WTC11 (cell line): ENCODE measurements at regions not wholly inside any gene's neighbourhood (a gene's known extent, or its start where the extent isn't known, plus 50 kb on each side); places are given as distances from the start of the nearest gene placed in this dataset.

Experiments
- ATAC-seq: fragments of 200-7000 bp; cut with Tn5 transposase; 2 replicates; pipeline ENCODE4 v1.10.0; 2021; ENCODE audit warnings: mild to moderate bottlenecking, moderate library complexity
- CTCF ChIA-PET: fragments of 300-600 bp; sonication (Branson Sonifier 250); formaldehyde crosslinking; loops from one replicate; lab custom pipeline; 2021; ENCODE audit warnings: antibody characterized with exemption; lab: Charles Lee
- POLR2A ChIA-PET: fragments of 350-600 bp; sonication (Branson Sonifier 250); formaldehyde crosslinking; loops from one replicate; lab custom pipeline; 2021; ENCODE audit warnings: antibody characterized with exemption; lab: Charles Lee
- DNase-seq: peaks from one replicate; pipeline ENCODE4 v3.0.0; 2021; ENCODE audit warnings: low spot score
- H3K27ac Mint-ChIP-seq: 2 replicates; pipeline ENCODE4 v1.8.0; 2021; ENCODE audit warnings: mixed read lengths
- H3K27me3 Mint-ChIP-seq: 2 replicates; pipeline ENCODE4 v1.8.0; 2021; ENCODE audit warnings: low read depth, mild to moderate bottlenecking, moderate library complexity, mixed read lengths
- H3K36me3 Mint-ChIP-seq: 2 replicates; pipeline ENCODE4 v1.8.0; 2021; ENCODE audit warnings: mixed read lengths
- H3K4me1 Mint-ChIP-seq: 2 replicates; pipeline ENCODE4 v1.8.0; 2022; ENCODE audit warnings: mixed read lengths
- H3K4me3 Mint-ChIP-seq: 2 replicates; pipeline ENCODE4 v1.8.0; 2021; ENCODE audit warnings: mild to moderate bottlenecking, moderate library complexity, mixed read lengths
- H3K9me3 Mint-ChIP-seq: 2 replicates; pipeline ENCODE4 v1.8.0; 2021; ENCODE audit warnings: mixed read lengths
- ARID4B ChIP-seq: sonication (generic); formaldehyde crosslinking; IDR thresholded peaks from 2 replicates; pipeline ENCODE4 v1.8.0; 2023; ENCODE audit warnings: missing genetic modification reagents, mild to moderate bottlenecking, borderline replicate concordance
- ATF3 ChIP-seq: sonication (generic); formaldehyde crosslinking; conservative IDR thresholded peaks from 2 replicates; pipeline ENCODE4 v1.8.1; 2022; ENCODE audit warnings: mild to moderate bottlenecking, missing genetic modification reagents
- CBFB ChIP-seq: sonication (generic); formaldehyde crosslinking; IDR thresholded peaks from 2 replicates; pipeline ENCODE4 v1.8.1; 2022; ENCODE audit warnings: mild to moderate bottlenecking, low read depth, missing genetic modification reagents
- CREB1 ChIP-seq: sonication (generic); formaldehyde crosslinking; IDR thresholded peaks from 2 replicates; pipeline ENCODE4 v1.8.0; 2023; ENCODE audit warnings: mild to moderate bottlenecking, missing genetic modification reagents
- E2F1 ChIP-seq: sonication (generic); formaldehyde crosslinking; IDR thresholded peaks from 2 replicates; pipeline ENCODE4 v1.8.0; 2022; ENCODE audit warnings: mild to moderate bottlenecking, missing genetic modification reagents
- E2F4 ChIP-seq: sonication (generic); formaldehyde crosslinking; IDR thresholded peaks from 2 replicates; pipeline ENCODE4 v1.8.1; 2022; ENCODE audit warnings: low read depth, mild to moderate bottlenecking, moderate library complexity, missing genetic modification reagents, borderline replicate concordance
- HMGA2 ChIP-seq: fragments of 250-450 bp; sonication (Bioruptor Pico); IDR thresholded peaks from 2 replicates; pipeline ENCODE4 v1.4.0; 2021; ENCODE audit warnings: mild to moderate bottlenecking, moderate library complexity
- JAZF1 ChIP-seq: fragments of 250-450 bp; sonication (Bioruptor Pico); IDR thresholded peaks from 2 replicates; pipeline ENCODE4 v1.9.0; 2021; ENCODE audit warnings: moderate library complexity, mild to moderate bottlenecking, inconsistent platforms
- KAT7 ChIP-seq: sonication (generic); formaldehyde crosslinking; IDR thresholded peaks from 2 replicates; pipeline ENCODE4 v1.8.1; 2023; ENCODE audit warnings: missing genetic modification reagents, mild to moderate bottlenecking, borderline replicate concordance
- OVOL2 ChIP-seq: fragments of 250-450 bp; sonication (Bioruptor Pico); IDR thresholded peaks from 2 replicates; pipeline ENCODE4 v1.9.0; 2021; ENCODE audit warnings: mild to moderate bottlenecking, borderline replicate concordance
- PRDM15 ChIP-seq: sonication (generic); formaldehyde crosslinking; IDR thresholded peaks from 2 replicates; pipeline ENCODE4 v1.8.0; 2022; ENCODE audit warnings: missing genetic modification reagents
- RORB ChIP-seq: fragments of 250-450 bp; sonication (Bioruptor Pico); IDR thresholded peaks from 2 replicates; pipeline ENCODE4 v1.9.0; 2021; ENCODE audit warnings: mild to moderate bottlenecking
- USF1 ChIP-seq: sonication (generic); formaldehyde crosslinking; IDR thresholded peaks from 2 replicates; pipeline ENCODE4 v1.8.0; 2022; ENCODE audit warnings: mild to moderate bottlenecking, missing genetic modification reagents
- ZNF232 ChIP-seq: sonication (generic); formaldehyde crosslinking; IDR thresholded peaks from 2 replicates; pipeline ENCODE4 v1.8.0; 2022; ENCODE audit warnings: mild to moderate bottlenecking, missing genetic modification reagents
- ZNF281 ChIP-seq: sonication (generic); formaldehyde crosslinking; IDR thresholded peaks from 2 replicates; pipeline ENCODE4 v1.8.0; 2023; ENCODE audit warnings: mild to moderate bottlenecking, missing genetic modification reagents
- ZNF416 ChIP-seq: fragments of 250-450 bp; sonication (Bioruptor Pico); IDR thresholded peaks from 2 replicates; pipeline ENCODE4 v1.9.0; 2021; ENCODE audit warnings: mild to moderate bottlenecking, inconsistent platforms
- ZNF671 ChIP-seq: fragments of 250-450 bp; sonication (Bioruptor Pico); IDR thresholded peaks from 2 replicates; pipeline ENCODE4 v1.8.0; 2021; ENCODE audit warnings: mild to moderate bottlenecking

GRCh38 chr16:75811020-75811634 is 84.8 kb upstream of the CPHXL start (continued):
- no peak for TF ChIP-seq PRDM15 (CRISPR knock-in tag)
- TF ChIP-seq ZNF671 = no peak
- no peak for TF ChIP-seq ZNF416 (CRISPR knock-in tag)
- no peak for TF ChIP-seq CREB1 (CRISPR knock-in tag)
- no peak for TF ChIP-seq JAZF1 (CRISPR knock-in tag)
- no peak for TF ChIP-seq RORB (CRISPR knock-in tag)
- TF ChIP-seq USF1 (CRISPR knock-in tag) = no peak
- TF ChIP-seq, all 79 proteins: peak for 0

GRCh38 chr16:75818491-75818890 is 92.2 kb upstream of the CPHXL start:
- ATAC-seq (no peak), DNase-seq (no peak)
- Mint-ChIP-seq H3K27ac (no peak overlapping the region), H3K4me1 (no peaks in the 10 kb centered on the region), H3K36me3 (peaks cover 4% of the 10 kb centered on the region; the same call in 1 of the 2 replicates), H3K9me3 (peaks cover 58% of the 10 kb centered on the region), H3K27me3 (peaks cover 70% of the 10 kb centered on the region), H3K4me3 (no peak overlapping the region)
- ChIA-PET POLR2A (no interaction called here), CTCF (no interaction called here)
- TF ChIP-seq OVOL2 (CRISPR knock-in tag) (no peak), ATF3 (CRISPR knock-in tag) (no peak), PRDM15 (CRISPR knock-in tag) (no peak), KAT7 (CRISPR knock-in tag) (no peak), ZNF671 (no peak), CBFB (no peak), ZNF281 (CRISPR knock-in tag) (no peak), HMGA2 (CRISPR knock-in tag) (no peak), ZNF232 (CRISPR knock-in tag) (no peak), E2F4 (CRISPR knock-in tag) (no peak), ARID4B (no peak), E2F1 (CRISPR knock-in tag) (no peak)
